ENCODE measurements at regions not wholly inside any gene's neighbourhood (a gene's known extent, or its start where the extent isn't known, plus 50 kb on each side); places are given as distances from the start of the nearest gene placed in this dataset.

DNA sequence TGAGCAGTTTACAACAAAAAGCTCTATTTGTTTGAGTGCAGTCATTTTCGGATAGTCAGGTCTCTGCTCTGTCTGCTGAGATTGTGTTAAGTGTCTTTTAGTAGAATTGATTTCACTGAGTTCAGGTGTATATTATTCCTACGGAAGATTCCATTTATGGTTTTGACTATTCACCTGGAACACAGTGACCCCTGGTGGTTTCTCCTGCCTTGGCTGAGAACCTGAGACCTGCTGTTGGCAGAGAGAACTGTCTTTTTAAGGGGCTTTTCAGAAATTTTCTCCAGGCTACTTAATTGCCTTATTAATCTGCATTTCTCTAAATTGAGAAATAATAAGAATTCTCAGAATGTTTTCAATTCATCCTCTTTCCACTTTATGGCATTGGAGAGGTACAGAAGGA lies 508.0 kb downstream of the TBC1D32 start:
- Histone ChIP-seq H3K23me2 (ENCODE audit: insufficient read length, low read depth, low read length, poor library complexity, severe bottlenecking) (no peaks in the 10 kb centered on the region), H3K14ac (ENCODE audit: insufficient read depth, low read length) (no peak overlapping the region), H3K79me1 (ENCODE audit: insufficient read depth, low read depth, low read length, poor library complexity, severe bottlenecking) (no peaks in the 10 kb centered on the region), H3K27ac (ENCODE audit: insufficient read length, low read depth, low read length) (no peak overlapping the region), H2BK120ac (ENCODE audit: low read depth, low read length, poor library complexity, severe bottlenecking) (no peak overlapping the region), H3K4ac (ENCODE audit: low read depth, low read length) (no peak overlapping the region), H2BK5ac (ENCODE audit: insufficient read length, low read length) (no peak overlapping the region), H4K8ac (replicated peaks; ENCODE audit: insufficient read length, low read depth, low read length) (no peak overlapping the region), H2BK15ac (ENCODE audit: low read depth, low read length) (no peak overlapping the region), H3K9ac (ENCODE audit: extremely low read depth, insufficient read length, low read length) (no peak overlapping the region), H3K4me2 (ENCODE audit: insufficient read depth, insufficient read length, low read length) (no peak overlapping the region), H2BK20ac (ENCODE audit: low read depth, low read length, poor library complexity, severe bottlenecking) (no peak overlapping the region), H4K91ac (ENCODE audit: insufficient read length, low read depth, low read length) (no peak overlapping the region), H2AFZ (ENCODE audit: low read length) (no peak overlapping the region), H3K27me3 (ENCODE audit: insufficient read depth, low read length) (no peaks in the 10 kb centered on the region), H3K56ac (ENCODE audit: insufficient read length, low read depth, low read length) (no peak overlapping the region), H3T11ph (ENCODE audit: low read length) (no peak overlapping the region), H2BK12ac (ENCODE audit: insufficient read length, low read depth, low read length) (no peak overlapping the region), H3K4me1 (ENCODE audit: insufficient read depth, low read length) (no peaks in the 10 kb centered on the region), H3K23ac (ENCODE audit: insufficient read length, low read depth, low read length) (no peak overlapping the region), H2AK5ac (ENCODE audit: insufficient read length, low read length) (no peak overlapping the region), H4K5ac (ENCODE audit: insufficient read length, low read depth, low read length) (no peak overlapping the region), H3K79me2 (ENCODE audit: insufficient read depth, low read length) (no peaks in the 10 kb centered on the region), H3K18ac (ENCODE audit: insufficient read length, low read depth, low read length) (no peak overlapping the region), H4K20me1 (ENCODE audit: control insufficient read depth, insufficient read depth, insufficient read length) (no peaks in the 10 kb centered on the region), H3K9me3 (ENCODE audit: control insufficient read depth, low read depth, low read length) (no peaks in the 10 kb centered on the region)
- H3K9me3 Mint-ChIP-seq = peaks cover 0 to 8% of the 10 kb centered on the region in 2 experiments; a peak in 4 of 5 replicates
- TF ChIP-seq CTCF (conservative IDR thresholded peaks at IDR 0.05) = peak; percentile 91
- peak; percentile 43 for DNase-seq
- no peak overlapping the region for H3K4me3 Mint-ChIP-seq
- H3K4me1 Mint-ChIP-seq = no peaks in the 10 kb centered on the region
- H3K27me3 Mint-ChIP-seq (ENCODE audit: low read depth) = no peaks in the 10 kb centered on the region
- H3K36me3 Mint-ChIP-seq (ENCODE audit: insufficient read depth in 1 of 3, low read depth in 3 of 3) = no peaks in the 10 kb centered on the region
- H3K27ac Mint-ChIP-seq = no peak overlapping the region
- WGBS (ENCODE audit: extremely low coverage, insufficient read length, low lambda C conversion rate) = no CpG with 5 or more reads among the region's 2 CpGs

All from H9 (cell line).